ENCODE measurements at regions not wholly inside any gene's neighbourhood (a gene's known extent, or its start where the extent isn't known, plus 50 kb on each side); places are given as distances from the start of the nearest gene placed in this dataset.

GRCh38 chr1:232579466-232579865 lies 50.5 kb downstream of the SIPA1L2 start:
- no peak for TF ChIP-seq CTCF (IDR thresholded peaks at IDR 0.05)
- no peak for TF ChIP-seq POLR2A (IDR thresholded peaks at IDR 0.05)
- no peak for TF ChIP-seq POLR2AphosphoS5 (IDR thresholded peaks at IDR 0.05)

Measured in gastroesophageal sphincter (tissue), 3 donors.